HEK293 (cell line): ENCODE measurements at regions not wholly inside any gene's neighbourhood (a gene's known extent, or its start where the extent isn't known, plus 50 kb on each side); places are given as distances from the start of the nearest gene placed in this dataset.

Source experiments
- CTCF ChIA-PET: fragments of 350-600 bp; formaldehyde crosslinking; extraction: SDS; loops from one replicate; lab custom pipeline; 2021; ENCODE audit warnings: antibody characterized with exemption; lab: Yijun Ruan, JAX
- POLR2A ChIA-PET: fragments of 300-600 bp; formaldehyde crosslinking; extraction: SDS; loops from one replicate; lab custom pipeline; 2020; ENCODE audit warnings: antibody characterized with exemption, inconsistent platforms; lab: Yijun Ruan, JAX
- H3K27ac ChIP-seq: fragments of 200-500 bp; sonication (Bioruptor generic); 2 replicates; pipeline ENCODE4 v1.5.1; 2014; ENCODE audit warnings: low read depth, low read length, control low read depth, inconsistent platforms; ENCODE audit errors: extremely low read depth
- H3K36me3 ChIP-seq, 2 experiments: fragments of 200-500 bp in 1 of 2; sonication (Bioruptor generic) in 1 of 2; 1 replicate in 1 of 2; 2 replicates in 1 of 2; pipeline ENCODE4 v1.5.1; 2014 to 2017; ENCODE audit warnings: inconsistent platforms in 2 of 2, low read length in 2 of 2; ENCODE audit not compliant: control insufficient read depth in 2 of 2, insufficient read depth in 1 of 2
- H3K4me1 ChIP-seq: fragments of 200-500 bp; sonication (Bioruptor generic); 2 replicates; pipeline ENCODE4 v1.5.1; 2014; ENCODE audit warnings: mild to moderate bottlenecking, low read length, inconsistent platforms; ENCODE audit not compliant: control insufficient read depth, insufficient read depth
- H3K4me3 ChIP-seq: 2 replicates; pipeline ENCODE4 v1.5.1; 2011; ENCODE audit warnings: low read depth, mild to moderate bottlenecking, control low read depth, low read length, moderate library complexity
- H3K9me3 ChIP-seq: fragments of 200-500 bp; sonication (Bioruptor generic); 2 replicates; pipeline ENCODE4 v1.5.1; 2014; ENCODE audit warnings: low read depth, low read length, inconsistent platforms; ENCODE audit not compliant: control insufficient read depth, insufficient read depth
- HOXA7 ChIP-seq: sonication (generic); formaldehyde crosslinking; IDR thresholded peaks from 2 replicates; pipeline ENCODE4 v1.8.1; 2022; ENCODE audit warnings: missing genetic modification reagents, borderline replicate concordance
- YY1 ChIP-seq: fragments of 450-650 bp; formaldehyde crosslinking; IDR thresholded peaks from 2 replicates; pipeline ENCODE4 v1.5.1; 2018; ENCODE audit warnings: missing biosample characterization, missing genetic modification characterization
- ZNF10 ChIP-seq: fragments of 450-650 bp; formaldehyde crosslinking; IDR thresholded peaks from 2 replicates; pipeline ENCODE4 v1.5.1; 2017; ENCODE audit warnings: missing biosample characterization, missing genetic modification characterization
- ZNF140 ChIP-seq: fragments of 450-650 bp; formaldehyde crosslinking; IDR thresholded peaks from 2 replicates; pipeline ENCODE4 v1.5.1; 2016; ENCODE audit warnings: missing biosample characterization, missing genetic modification characterization
- ZNF19 ChIP-seq: fragments of 450-650 bp; formaldehyde crosslinking; IDR thresholded peaks from 2 replicates; pipeline ENCODE4; 2016; ENCODE audit warnings: missing biosample characterization, missing genetic modification characterization, low read depth
- ZNF223 ChIP-seq: fragments of 450-650 bp; formaldehyde crosslinking; IDR thresholded peaks from 2 replicates; pipeline ENCODE4 v1.5.1; 2016; ENCODE audit warnings: missing biosample characterization, missing genetic modification characterization
- ZNF501 ChIP-seq: fragments of 450-650 bp; formaldehyde crosslinking; IDR thresholded peaks from 2 replicates; pipeline ENCODE4 v1.5.1; 2016; ENCODE audit warnings: missing biosample characterization, missing genetic modification characterization
- TF ChIP-seq, protein P1 (sequence below): fragments of 450-650 bp; formaldehyde crosslinking; conservative IDR thresholded peaks from 2 replicates; pipeline ENCODE4 v1.5.1; 2016; ENCODE audit warnings: low read depth, missing biosample characterization, missing genetic modification characterization
- TF ChIP-seq, protein P2 (sequence below): fragments of 450-650 bp; formaldehyde crosslinking; IDR thresholded peaks from 2 replicates; pipeline ENCODE4 v1.5.1; 2016; ENCODE audit warnings: missing biosample characterization, missing genetic modification characterization, borderline replicate concordance
- TF ChIP-seq, protein P3 (sequence below): fragments of 450-650 bp; formaldehyde crosslinking; IDR thresholded peaks from 2 replicates; pipeline ENCODE4 v1.5.1; 2016; ENCODE audit warnings: missing biosample characterization, missing genetic modification characterization
- TF ChIP-seq, protein P4 (sequence below): fragments of 450-650 bp; formaldehyde crosslinking; IDR thresholded peaks from 2 replicates; pipeline ENCODE4 v1.5.1; 2016; ENCODE audit warnings: missing biosample characterization, missing genetic modification characterization

DNA sequence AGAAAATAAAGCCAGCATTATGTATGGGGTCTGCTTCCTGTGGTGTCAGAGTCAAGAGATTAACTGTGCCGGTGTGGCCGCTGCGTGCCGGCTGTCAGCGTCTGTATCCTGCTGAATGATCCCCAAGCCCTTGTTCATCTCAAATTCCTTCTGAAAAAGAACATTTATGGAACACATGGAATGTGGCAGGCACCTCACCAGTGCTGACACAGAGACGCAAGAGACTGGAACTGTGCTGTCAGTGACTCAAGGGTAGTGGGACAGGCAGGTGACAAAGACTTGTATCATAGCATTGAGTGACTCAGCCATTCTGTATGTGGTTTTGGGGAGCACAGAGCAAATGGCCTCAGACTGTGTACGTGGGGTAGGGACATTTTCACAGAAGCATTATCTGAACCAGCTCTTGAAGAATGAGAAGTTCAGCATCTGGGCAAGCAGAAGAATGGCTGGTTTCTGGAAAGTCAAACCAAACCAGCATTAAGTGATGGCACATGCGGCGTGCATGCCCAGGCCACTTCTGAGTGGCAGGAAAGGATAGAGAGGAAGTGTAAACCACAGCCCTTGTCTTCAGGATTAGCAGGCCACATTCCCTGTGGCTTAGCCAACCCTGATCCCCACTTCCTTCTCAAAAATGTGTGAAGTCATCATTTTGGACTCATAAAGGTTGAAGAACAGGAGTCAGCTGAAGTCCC, 54.0 kb upstream of the IRS2 start:
- Histone ChIP-seq H3K4me1 (no peaks in the 10 kb centered on the region), H3K4me3 (no peak overlapping the region), H3K9me3 (no peaks in the 10 kb centered on the region), H3K36me3 (no peaks in the 10 kb centered on the region), H3K27ac (no peak overlapping the region)
- CTCF ChIA-PET: interaction anchor here (0.6 kb wide), 1 partner anchor 266 kb away, joined by 4 read pairs; no protein-coding TSS in a partner anchor
- POLR2A ChIA-PET: no interaction called here
- TF ChIP-seq, protein P1, sequence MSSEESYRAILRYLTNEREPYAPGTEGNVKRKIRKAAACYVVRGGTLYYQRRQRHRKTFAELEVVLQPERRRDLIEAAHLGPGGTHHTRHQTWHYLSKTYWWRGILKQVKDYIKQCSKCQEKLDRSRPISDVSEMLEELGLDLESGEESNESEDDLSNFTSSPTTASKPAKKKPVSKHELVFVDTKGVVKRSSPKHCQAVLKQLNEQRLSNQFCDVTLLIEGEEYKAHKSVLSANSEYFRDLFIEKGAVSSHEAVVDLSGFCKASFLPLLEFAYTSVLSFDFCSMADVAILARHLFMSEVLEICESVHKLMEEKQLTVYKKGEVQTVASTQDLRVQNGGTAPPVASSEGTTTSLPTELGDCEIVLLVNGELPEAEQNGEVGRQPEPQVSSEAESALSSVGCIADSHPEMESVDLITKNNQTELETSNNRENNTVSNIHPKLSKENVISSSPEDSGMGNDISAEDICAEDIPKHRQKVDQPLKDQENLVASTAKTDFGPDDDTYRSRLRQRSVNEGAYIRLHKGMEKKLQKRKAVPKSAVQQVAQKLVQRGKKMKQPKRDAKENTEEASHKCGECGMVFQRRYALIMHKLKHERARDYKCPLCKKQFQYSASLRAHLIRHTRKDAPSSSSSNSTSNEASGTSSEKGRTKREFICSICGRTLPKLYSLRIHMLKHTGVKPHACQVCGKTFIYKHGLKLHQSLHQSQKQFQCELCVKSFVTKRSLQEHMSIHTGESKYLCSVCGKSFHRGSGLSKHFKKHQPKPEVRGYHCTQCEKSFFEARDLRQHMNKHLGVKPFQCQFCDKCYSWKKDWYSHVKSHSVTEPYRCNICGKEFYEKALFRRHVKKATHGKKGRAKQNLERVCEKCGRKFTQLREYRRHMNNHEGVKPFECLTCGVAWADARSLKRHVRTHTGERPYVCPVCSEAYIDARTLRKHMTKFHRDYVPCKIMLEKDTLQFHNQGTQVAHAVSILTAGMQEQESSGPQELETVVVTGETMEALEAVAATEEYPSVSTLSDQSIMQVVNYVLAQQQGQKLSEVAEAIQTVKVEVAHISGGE (tag by site-specific recombination): no peak
- TF ChIP-seq ZNF223 (no peak), ZNF19 (no peak)
- TF ChIP-seq, protein P2, sequence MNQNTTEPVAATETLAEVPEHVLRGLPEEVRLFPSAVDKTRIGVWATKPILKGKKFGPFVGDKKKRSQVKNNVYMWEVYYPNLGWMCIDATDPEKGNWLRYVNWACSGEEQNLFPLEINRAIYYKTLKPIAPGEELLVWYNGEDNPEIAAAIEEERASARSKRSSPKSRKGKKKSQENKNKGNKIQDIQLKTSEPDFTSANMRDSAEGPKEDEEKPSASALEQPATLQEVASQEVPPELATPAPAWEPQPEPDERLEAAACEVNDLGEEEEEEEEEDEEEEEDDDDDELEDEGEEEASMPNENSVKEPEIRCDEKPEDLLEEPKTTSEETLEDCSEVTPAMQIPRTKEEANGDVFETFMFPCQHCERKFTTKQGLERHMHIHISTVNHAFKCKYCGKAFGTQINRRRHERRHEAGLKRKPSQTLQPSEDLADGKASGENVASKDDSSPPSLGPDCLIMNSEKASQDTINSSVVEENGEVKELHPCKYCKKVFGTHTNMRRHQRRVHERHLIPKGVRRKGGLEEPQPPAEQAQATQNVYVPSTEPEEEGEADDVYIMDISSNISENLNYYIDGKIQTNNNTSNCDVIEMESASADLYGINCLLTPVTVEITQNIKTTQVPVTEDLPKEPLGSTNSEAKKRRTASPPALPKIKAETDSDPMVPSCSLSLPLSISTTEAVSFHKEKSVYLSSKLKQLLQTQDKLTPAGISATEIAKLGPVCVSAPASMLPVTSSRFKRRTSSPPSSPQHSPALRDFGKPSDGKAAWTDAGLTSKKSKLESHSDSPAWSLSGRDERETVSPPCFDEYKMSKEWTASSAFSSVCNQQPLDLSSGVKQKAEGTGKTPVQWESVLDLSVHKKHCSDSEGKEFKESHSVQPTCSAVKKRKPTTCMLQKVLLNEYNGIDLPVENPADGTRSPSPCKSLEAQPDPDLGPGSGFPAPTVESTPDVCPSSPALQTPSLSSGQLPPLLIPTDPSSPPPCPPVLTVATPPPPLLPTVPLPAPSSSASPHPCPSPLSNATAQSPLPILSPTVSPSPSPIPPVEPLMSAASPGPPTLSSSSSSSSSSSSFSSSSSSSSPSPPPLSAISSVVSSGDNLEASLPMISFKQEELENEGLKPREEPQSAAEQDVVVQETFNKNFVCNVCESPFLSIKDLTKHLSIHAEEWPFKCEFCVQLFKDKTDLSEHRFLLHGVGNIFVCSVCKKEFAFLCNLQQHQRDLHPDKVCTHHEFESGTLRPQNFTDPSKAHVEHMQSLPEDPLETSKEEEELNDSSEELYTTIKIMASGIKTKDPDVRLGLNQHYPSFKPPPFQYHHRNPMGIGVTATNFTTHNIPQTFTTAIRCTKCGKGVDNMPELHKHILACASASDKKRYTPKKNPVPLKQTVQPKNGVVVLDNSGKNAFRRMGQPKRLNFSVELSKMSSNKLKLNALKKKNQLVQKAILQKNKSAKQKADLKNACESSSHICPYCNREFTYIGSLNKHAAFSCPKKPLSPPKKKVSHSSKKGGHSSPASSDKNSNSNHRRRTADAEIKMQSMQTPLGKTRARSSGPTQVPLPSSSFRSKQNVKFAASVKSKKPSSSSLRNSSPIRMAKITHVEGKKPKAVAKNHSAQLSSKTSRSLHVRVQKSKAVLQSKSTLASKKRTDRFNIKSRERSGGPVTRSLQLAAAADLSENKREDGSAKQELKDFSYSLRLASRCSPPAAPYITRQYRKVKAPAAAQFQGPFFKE (tag by site-specific recombination): no peak

DNA sequence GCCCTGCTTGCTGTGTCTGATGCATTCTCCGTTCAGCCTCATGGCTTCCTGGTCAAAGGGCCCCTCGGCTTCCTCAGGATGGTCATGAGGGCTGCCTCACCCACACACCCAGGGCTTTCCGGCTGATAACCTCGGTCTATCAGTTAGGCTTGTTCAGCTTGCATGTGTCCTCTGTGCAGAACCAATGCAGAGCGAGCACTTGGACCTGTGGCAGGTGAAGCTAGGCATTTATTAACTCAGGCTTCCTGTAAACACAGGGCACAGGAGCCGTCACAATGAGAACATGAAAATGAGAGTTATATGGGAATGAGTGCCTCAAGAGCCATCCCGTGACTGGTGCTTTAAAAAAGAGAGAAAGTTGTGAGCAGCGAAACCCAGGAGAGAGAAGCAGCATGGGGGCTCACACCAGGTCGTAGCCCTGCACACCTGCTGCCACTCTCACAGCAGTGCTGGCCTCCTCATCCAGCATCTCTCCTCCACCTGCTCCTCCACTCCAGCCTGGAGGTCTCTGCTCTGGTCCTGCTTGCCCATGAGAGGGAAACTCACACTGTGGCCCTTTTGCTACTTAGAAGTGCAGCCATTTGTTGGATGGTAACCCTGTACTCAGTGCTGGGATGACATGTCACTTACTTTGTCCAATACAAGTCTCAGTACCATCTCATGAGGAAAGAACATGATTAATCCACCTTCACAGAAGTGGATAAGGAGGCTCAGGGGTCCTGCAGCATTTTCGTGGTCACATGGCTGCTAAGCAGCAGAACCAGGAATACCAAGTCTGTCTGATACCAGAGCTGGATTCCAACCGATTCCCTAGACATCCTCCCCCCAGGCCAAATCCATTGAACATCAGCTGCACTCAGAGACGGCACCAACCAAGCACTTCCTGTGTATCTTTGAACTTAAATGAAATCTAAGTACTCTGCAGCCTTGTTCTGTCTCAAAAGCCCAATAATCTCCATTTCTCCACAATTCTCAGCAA, 50.5 kb upstream of the IRS2 start:
- no peaks in the 10 kb centered on the region for H3K9me3 ChIP-seq
- H3K27ac ChIP-seq: no peak overlapping the region
- TF ChIP-seq, protein P3, sequence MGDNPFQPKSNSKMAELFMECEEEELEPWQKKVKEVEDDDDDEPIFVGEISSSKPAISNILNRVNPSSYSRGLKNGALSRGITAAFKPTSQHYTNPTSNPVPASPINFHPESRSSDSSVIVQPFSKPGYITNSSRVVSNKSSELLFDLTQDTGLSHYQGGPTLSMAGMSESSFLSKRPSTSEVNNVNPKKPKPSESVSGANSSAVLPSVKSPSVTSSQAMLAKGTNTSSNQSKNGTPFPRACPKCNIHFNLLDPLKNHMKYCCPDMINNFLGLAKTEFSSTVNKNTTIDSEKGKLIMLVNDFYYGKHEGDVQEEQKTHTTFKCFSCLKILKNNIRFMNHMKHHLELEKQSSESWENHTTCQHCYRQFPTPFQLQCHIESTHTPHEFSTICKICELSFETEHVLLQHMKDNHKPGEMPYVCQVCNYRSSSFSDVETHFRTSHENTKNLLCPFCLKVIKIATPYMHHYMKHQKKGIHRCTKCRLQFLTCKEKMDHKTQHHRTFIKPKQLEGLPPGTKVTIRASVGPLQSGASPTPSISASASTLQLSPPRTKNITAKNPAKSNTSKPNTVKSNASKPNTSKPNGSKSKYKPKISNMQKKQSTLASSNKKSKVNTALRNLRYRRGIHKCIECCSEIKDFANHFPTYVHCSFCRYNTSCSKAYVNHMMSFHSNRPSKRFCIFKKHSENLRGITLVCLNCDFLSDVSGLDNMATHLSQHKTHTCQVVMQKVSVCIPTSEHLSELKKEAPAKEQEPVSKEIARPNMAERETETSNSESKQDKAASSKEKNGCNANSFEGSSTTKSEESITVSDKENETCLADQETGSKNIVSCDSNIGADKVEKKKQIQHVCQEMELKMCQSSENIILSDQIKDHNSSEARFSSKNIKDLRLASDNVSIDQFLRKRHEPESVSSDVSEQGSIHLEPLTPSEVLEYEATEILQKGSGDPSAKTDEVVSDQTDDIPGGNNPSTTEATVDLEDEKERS (tag by site-specific recombination): no peak
- no peak for TF ChIP-seq ZNF501 (tag by site-specific recombination)
- TF ChIP-seq, protein P4, sequence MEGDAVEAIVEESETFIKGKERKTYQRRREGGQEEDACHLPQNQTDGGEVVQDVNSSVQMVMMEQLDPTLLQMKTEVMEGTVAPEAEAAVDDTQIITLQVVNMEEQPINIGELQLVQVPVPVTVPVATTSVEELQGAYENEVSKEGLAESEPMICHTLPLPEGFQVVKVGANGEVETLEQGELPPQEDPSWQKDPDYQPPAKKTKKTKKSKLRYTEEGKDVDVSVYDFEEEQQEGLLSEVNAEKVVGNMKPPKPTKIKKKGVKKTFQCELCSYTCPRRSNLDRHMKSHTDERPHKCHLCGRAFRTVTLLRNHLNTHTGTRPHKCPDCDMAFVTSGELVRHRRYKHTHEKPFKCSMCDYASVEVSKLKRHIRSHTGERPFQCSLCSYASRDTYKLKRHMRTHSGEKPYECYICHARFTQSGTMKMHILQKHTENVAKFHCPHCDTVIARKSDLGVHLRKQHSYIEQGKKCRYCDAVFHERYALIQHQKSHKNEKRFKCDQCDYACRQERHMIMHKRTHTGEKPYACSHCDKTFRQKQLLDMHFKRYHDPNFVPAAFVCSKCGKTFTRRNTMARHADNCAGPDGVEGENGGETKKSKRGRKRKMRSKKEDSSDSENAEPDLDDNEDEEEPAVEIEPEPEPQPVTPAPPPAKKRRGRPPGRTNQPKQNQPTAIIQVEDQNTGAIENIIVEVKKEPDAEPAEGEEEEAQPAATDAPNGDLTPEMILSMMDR (tag by site-specific recombination): no peak
- no peak for TF ChIP-seq ZNF10 (tag by site-specific recombination)
- TF ChIP-seq YY1: no peak
- no peak for TF ChIP-seq ZNF140 (tag by site-specific recombination)
- no peak for TF ChIP-seq HOXA7 (CRISPR knock-in tag)
- TF ChIP-seq, all 188 proteins: peak for 0
- ChIA-PET CTCF (no interaction called here), POLR2A (no interaction called here)
- Histone ChIP-seq H3K4me3 (no peak overlapping the region), H3K4me1 (no peaks in the 10 kb centered on the region), H3K36me3 (no peaks in the 10 kb centered on the region)
